SK-N-SH (cell line): ENCODE measurements at regions not wholly inside any gene's neighbourhood (a gene's known extent, or its start where the extent isn't known, plus 50 kb on each side); places are given as distances from the start of the nearest gene placed in this dataset.

Experiments
- CTCF ChIA-PET: fragments of 300-600, 350-600 bp; formaldehyde crosslinking; extraction: SDS; loops from one replicate; lab custom pipeline; 2021; lab: Yijun Ruan, JAX
- POLR2A ChIA-PET: fragments of 350-600 bp; sonication (Branson Sonifier 250); formaldehyde crosslinking; extraction: SDS; loops from one replicate; lab custom pipeline; 2020; ENCODE audit warnings: antibody characterized with exemption, inconsistent platforms; lab: Yijun Ruan, JAX
- DNase-seq: peaks from one replicate; pipeline ENCODE4 v3.0.0; 2012
- H2AFZ ChIP-seq: fragments of 200-600 bp; sonication (generic); 2 replicates; pipeline ENCODE4 v1.8.1; 2016; ENCODE audit warnings: antibody characterized with exemption, mild to moderate bottlenecking, low read depth
- H3F3A ChIP-seq: fragments of 200-600 bp; sonication (generic); replicated peaks from 2 replicates; pipeline ENCODE3; 2016; ENCODE audit warnings: antibody characterized with exemption, mild to moderate bottlenecking; ENCODE audit not compliant: insufficient read depth
- H3K27ac ChIP-seq, 2 experiments: fragments of 200-500 bp in 1 of 2; fragments of 200-600 bp in 1 of 2; sonication (Bioruptor generic) in 1 of 2; sonication (generic), shearing (Covaris generic) in 1 of 2; 2 replicates each; pipeline versions ENCODE4 v1.5.1 to v1.6.1; 2014 to 2016; ENCODE audit warnings: low read depth in 2 of 2, inconsistent platforms in 1 of 2, low read length in 1 of 2, mild to moderate bottlenecking in 1 of 2, mixed read lengths in 1 of 2
- H3K27me3 ChIP-seq: fragments of 200-600 bp; sonication (generic), shearing (Covaris generic); 2 replicates; pipeline ENCODE4 v1.6.1; 2016; ENCODE audit warnings: mixed run types; ENCODE audit not compliant: insufficient read depth
- H3K36me3 ChIP-seq, 2 experiments: fragments of 200-500 bp in 1 of 2; fragments of 200-600 bp in 1 of 2; sonication (Bioruptor generic) in 1 of 2; sonication (generic) in 1 of 2; replicated peaks in 1 of 2; 2 replicates each; pipeline versions ENCODE3 to v1.5.1; 2014 to 2016; ENCODE audit warnings: low read length in 1 of 2, mild to moderate bottlenecking in 1 of 2; ENCODE audit not compliant: insufficient read depth in 2 of 2, control insufficient read depth in 1 of 2
- H3K4me1 ChIP-seq, 2 experiments: fragments of 200-500 bp in 1 of 2; fragments of 200-600 bp in 1 of 2; sonication (Bioruptor generic) in 1 of 2; sonication (generic), shearing (Covaris generic) in 1 of 2; 2 replicates each; pipeline versions ENCODE4 v1.5.1 to v1.6.1; 2014 to 2016; ENCODE audit warnings: low read depth in 1 of 2, low read length in 1 of 2, mixed run types in 1 of 2; ENCODE audit not compliant: insufficient read depth in 2 of 2, control insufficient read depth in 1 of 2
- H3K4me2 ChIP-seq: fragments of 200-600 bp; sonication (generic), shearing (Covaris generic); 2 replicates; pipeline ENCODE4 v1.6.1; 2017; ENCODE audit warnings: mixed run types
- H3K4me3 ChIP-seq, 2 experiments: fragments of 200-500 bp in 1 of 2; fragments of 200-600 bp in 1 of 2; sonication (Bioruptor generic) in 1 of 2; sonication (generic), shearing (Covaris generic) in 1 of 2; 2 replicates each; pipeline versions ENCODE4 v1.5.1 to v1.8.1; 2014 to 2016; ENCODE audit warnings: low read depth in 2 of 2, inconsistent platforms in 1 of 2, low read length in 1 of 2, mild to moderate bottlenecking in 1 of 2, mixed read lengths in 1 of 2, moderate library complexity in 1 of 2
- H3K79me2 ChIP-seq: fragments of 200-600 bp; sonication (generic); 2 replicates; pipeline ENCODE4 v1.8.1; 2017; ENCODE audit warnings: mild to moderate bottlenecking; ENCODE audit not compliant: insufficient read depth
- H3K9ac ChIP-seq: fragments of 200-600 bp; sonication (generic); 2 replicates; pipeline ENCODE4 v1.6.1; 2017; ENCODE audit warnings: mixed run types
- H3K9me2 ChIP-seq: fragments of 200-600 bp; sonication (generic); 2 replicates; pipeline ENCODE4 v1.6.1; 2017; ENCODE audit warnings: mixed run types
- H3K9me3 ChIP-seq: fragments of 200-600 bp; sonication (generic); 2 replicates; pipeline ENCODE4 v1.6.1; 2017; ENCODE audit warnings: mixed run types, mild to moderate bottlenecking, moderate library complexity
- H4K20me1 ChIP-seq: fragments of 200-600 bp; sonication (generic); 2 replicates; pipeline ENCODE4 v1.6.1; 2017; ENCODE audit warnings: mild to moderate bottlenecking, mixed run types; ENCODE audit not compliant: insufficient read depth
- FOXM1 ChIP-seq: IDR thresholded peaks from 2 replicates; pipeline ENCODE4 v1.4.0; 2012; ENCODE audit warnings: low read depth, mild to moderate bottlenecking
- GATA2 ChIP-seq: sonication (generic); formaldehyde crosslinking; IDR thresholded peaks from 2 replicates; pipeline ENCODE4 v1.5.0; 2020; ENCODE audit warnings: mild to moderate bottlenecking, missing genetic modification reagents
- JUND ChIP-seq: IDR thresholded peaks from 2 replicates; pipeline ENCODE4 v1.4.0; 2012
- NRF1 ChIP-seq: IDR thresholded peaks from 2 replicates; pipeline ENCODE4 v1.6.1; 2012; ENCODE audit warnings: low read depth, mild to moderate bottlenecking, low read length
- POLR2AphosphoS5 ChIP-seq: IDR thresholded peaks from 2 replicates; pipeline ENCODE4 v1.6.1; 2012; ENCODE audit warnings: low read depth, low read length
- RCOR1 ChIP-seq: fragments of 150-350 bp; IDR thresholded peaks from 2 replicates; pipeline ENCODE4 v1.6.1; 2017; ENCODE audit warnings: antibody characterized with exemption, low read length
- RFX5 ChIP-seq: IDR thresholded peaks from 2 replicates; pipeline ENCODE4 v1.6.1; 2012; ENCODE audit warnings: mild to moderate bottlenecking, improper control_type of control experiment, low read length
- RXRA ChIP-seq: IDR thresholded peaks from 2 replicates; pipeline ENCODE4 v1.4.0; 2012; ENCODE audit warnings: low read depth, mild to moderate bottlenecking, borderline replicate concordance
- YY1 ChIP-seq: IDR thresholded peaks from 2 replicates; pipeline ENCODE4 v1.4.0; 2012; ENCODE audit warnings: low read depth, mild to moderate bottlenecking
- WGBS: methylation state at CpG from one replicate; pipeline ENCODE4 v1.1.6; 2017; ENCODE audit warnings: low lambda C conversion rate; 5-methylcytosine and 5-hydroxymethylcytosine counted together
- TF ChIP-seq, protein P1 (sequence below): fragments of 200-600 bp; sonication (generic); IDR thresholded peaks from 2 replicates; pipeline ENCODE4 v1.6.1; 2017; ENCODE audit warnings: antibody characterized with exemption, mild to moderate bottlenecking, moderate library complexity
- TF ChIP-seq, protein P2 (sequence below): fragments of 150-350 bp; IDR thresholded peaks from 2 replicates; pipeline ENCODE4 v1.6.1; 2017; ENCODE audit warnings: antibody characterized with exemption, low read length, low read depth, borderline replicate concordance
- TF ChIP-seq, protein P3 (sequence below): IDR thresholded peaks from 2 replicates; pipeline ENCODE4 v1.4.0; 2012; ENCODE audit warnings: low read depth

DNA sequence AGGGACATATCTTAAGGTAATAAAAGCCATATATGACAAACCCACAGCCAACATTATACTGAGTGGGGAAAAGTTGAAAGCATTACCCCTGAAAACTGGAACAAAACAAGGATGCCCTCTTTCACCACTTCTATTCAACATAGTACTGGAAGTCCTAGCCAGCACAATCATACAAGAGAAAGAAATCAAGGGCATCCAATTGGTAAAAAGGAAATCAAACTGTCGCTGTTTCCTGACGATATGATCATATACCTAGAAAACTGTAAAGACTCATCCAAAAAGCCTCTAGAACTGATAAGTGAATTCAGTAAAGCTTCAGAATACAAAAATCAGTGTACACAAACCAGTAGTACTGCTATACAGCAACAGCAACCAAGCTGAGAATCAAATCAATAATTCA lies 53.8 kb upstream of the PSME4 start:
- DNase-seq = no peak
- no peaks in the 10 kb centered on the region for H3K9me3 ChIP-seq
- ChIA-PET CTCF (no interaction called here), POLR2A (no interaction called here)
- H3K36me3 ChIP-seq = no peaks in the 10 kb centered on the region
- TF ChIP-seq JUND (no peak), NRF1 (no peak)
- H3K4me3 ChIP-seq = no peak overlapping the region
- H3K27ac ChIP-seq = no peak overlapping the region
- H3F3A ChIP-seq = no peaks in the 10 kb centered on the region
- 98% methylated on average over 2 of the region's 2 CpGs for WGBS
- H2AFZ ChIP-seq = no peak overlapping the region
- H3K4me1 ChIP-seq = no peaks in the 10 kb centered on the region
- no peak overlapping the region for H3K9ac ChIP-seq
- no peaks in the 10 kb centered on the region for H3K27me3 ChIP-seq
- H3K79me2 ChIP-seq = no peaks in the 10 kb centered on the region
- H3K4me2 ChIP-seq = no peak overlapping the region
- no peaks in the 10 kb centered on the region for H3K9me2 ChIP-seq
- H4K20me1 ChIP-seq = no peaks in the 10 kb centered on the region

DNA sequence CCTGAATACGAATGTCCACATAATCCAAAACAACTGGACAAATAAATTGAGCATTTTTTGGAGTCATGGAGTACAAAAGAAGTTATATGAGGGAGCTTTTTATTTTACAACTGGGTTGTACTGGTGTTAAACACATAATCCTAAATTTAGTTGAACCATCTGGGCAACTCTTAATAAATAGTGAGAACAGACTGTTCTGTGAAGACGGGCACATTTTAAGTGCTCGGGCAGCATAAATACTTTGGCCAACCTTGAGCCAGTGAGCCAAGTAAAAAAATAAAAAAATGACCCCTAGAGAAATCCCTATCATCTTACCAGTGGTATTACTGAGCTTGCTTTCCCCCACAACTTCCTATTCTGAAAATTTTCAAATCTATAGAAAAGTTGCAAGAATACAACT lies 50.9 kb upstream of the PSME4 start:
- TF ChIP-seq, protein P1, sequence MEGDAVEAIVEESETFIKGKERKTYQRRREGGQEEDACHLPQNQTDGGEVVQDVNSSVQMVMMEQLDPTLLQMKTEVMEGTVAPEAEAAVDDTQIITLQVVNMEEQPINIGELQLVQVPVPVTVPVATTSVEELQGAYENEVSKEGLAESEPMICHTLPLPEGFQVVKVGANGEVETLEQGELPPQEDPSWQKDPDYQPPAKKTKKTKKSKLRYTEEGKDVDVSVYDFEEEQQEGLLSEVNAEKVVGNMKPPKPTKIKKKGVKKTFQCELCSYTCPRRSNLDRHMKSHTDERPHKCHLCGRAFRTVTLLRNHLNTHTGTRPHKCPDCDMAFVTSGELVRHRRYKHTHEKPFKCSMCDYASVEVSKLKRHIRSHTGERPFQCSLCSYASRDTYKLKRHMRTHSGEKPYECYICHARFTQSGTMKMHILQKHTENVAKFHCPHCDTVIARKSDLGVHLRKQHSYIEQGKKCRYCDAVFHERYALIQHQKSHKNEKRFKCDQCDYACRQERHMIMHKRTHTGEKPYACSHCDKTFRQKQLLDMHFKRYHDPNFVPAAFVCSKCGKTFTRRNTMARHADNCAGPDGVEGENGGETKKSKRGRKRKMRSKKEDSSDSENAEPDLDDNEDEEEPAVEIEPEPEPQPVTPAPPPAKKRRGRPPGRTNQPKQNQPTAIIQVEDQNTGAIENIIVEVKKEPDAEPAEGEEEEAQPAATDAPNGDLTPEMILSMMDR = no peak
- TF ChIP-seq YY1 = no peak
- no peak for TF ChIP-seq JUND
- TF ChIP-seq FOXM1 = no peak
- TF ChIP-seq, all 33 proteins: peak for 0

DNA sequence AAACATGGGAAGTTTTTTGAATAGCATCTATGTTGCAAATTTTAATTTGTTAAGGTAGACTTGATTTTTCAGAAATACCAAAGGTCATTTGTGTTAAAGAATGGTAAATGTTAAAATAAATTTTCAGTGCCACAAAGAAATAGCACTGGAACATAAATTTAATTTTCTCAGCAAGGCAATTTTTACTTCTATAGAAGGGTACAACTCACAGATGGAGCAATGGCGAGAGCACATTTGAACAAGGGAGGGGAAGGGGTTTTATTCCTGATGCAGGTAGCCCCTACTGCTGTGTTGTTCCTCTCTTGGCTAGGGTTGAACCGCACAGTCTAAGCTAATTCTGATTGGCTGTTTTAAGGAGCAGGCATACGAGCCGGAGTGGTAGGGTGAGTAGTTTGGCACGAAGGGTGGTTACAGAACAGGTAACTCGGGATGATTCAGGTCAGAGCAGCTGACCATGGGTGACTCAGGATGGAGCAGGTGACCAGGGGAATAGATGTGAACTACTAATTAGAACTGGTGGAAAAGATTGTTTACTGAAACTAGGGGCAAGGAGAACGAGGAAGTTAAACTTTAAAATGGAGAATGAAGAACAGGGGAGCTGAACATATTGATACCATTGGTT lies 50.1 kb upstream of the PSME4 start:
- no peaks in the 10 kb centered on the region for H3K79me2 ChIP-seq
- no peak overlapping the region for H3K4me2 ChIP-seq
- no peak overlapping the region for H3K4me3 ChIP-seq
- no peaks in the 10 kb centered on the region for H3F3A ChIP-seq
- ChIA-PET POLR2A (no interaction called here), CTCF (no interaction called here)
- no peak overlapping the region for H2AFZ ChIP-seq
- no peak overlapping the region for H3K9ac ChIP-seq
- TF ChIP-seq GATA2 (CRISPR knock-in tag) (no peak), RXRA (no peak), POLR2AphosphoS5 (no peak), RCOR1 (no peak), RFX5 (no peak)
- TF ChIP-seq, protein P2, sequence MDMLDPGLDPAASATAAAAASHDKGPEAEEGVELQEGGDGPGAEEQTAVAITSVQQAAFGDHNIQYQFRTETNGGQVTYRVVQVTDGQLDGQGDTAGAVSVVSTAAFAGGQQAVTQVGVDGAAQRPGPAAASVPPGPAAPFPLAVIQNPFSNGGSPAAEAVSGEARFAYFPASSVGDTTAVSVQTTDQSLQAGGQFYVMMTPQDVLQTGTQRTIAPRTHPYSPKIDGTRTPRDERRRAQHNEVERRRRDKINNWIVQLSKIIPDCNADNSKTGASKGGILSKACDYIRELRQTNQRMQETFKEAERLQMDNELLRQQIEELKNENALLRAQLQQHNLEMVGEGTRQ = no peak
- TF ChIP-seq, protein P3, sequence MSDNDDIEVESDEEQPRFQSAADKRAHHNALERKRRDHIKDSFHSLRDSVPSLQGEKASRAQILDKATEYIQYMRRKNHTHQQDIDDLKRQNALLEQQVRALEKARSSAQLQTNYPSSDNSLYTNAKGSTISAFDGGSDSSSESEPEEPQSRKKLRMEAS = no peak
- H3K4me1 ChIP-seq = no peaks in the 10 kb centered on the region; a peak in 1 of 4 replicates
- H3K36me3 ChIP-seq = no peaks in the 10 kb centered on the region
- no peaks in the 10 kb centered on the region for H3K27me3 ChIP-seq
- H3K9me3 ChIP-seq = no peaks in the 10 kb centered on the region
- DNase-seq = no peak
- no peak overlapping the region for H3K27ac ChIP-seq
- H3K9me2 ChIP-seq = no peaks in the 10 kb centered on the region
- 87% methylated on average over 7 of the region's 7 CpGs for WGBS
- no peaks in the 10 kb centered on the region for H4K20me1 ChIP-seq

More for the DNA sequence above, 50.9 kb upstream of the PSME4 start:
- Histone ChIP-seq H3K4me2 (no peak overlapping the region), H3K9me3 (no peaks in the 10 kb centered on the region), H3F3A (no peaks in the 10 kb centered on the region), H3K9me2 (no peaks in the 10 kb centered on the region), H3K27me3 (no peaks in the 10 kb centered on the region), H4K20me1 (no peaks in the 10 kb centered on the region), H2AFZ (no peak overlapping the region), H3K36me3 (no peaks in the 10 kb centered on the region), H3K9ac (no peak overlapping the region), H3K4me1 (no peaks in the 10 kb centered on the region), H3K4me3 (no peak overlapping the region), H3K27ac (no peak overlapping the region), H3K79me2 (no peaks in the 10 kb centered on the region)
- 78% methylated on average over 3 of the region's 3 CpGs for WGBS
- ChIA-PET POLR2A (no interaction called here), CTCF (no interaction called here)
- DNase-seq = no peak
